Heart left ventricle (tissue), 16 donors: ENCODE measurements at regions not wholly inside any gene's neighbourhood (a gene's known extent, or its start where the extent isn't known, plus 50 kb on each side); places are given as distances from the start of the nearest gene placed in this dataset.
A peak's percentile ranks its signal among the peaks of the same experiment; 100 is the strongest.
"Not testable (repeated sequence)": the region's sequence is repeated elsewhere in the genome, so short reads cannot be mapped to it uniquely, and the experiment has no call there.

Source experiments
- ATAC-seq, 4 donors: fragments of 200-7000 bp; cut with Tn5 transposase; one replicate each; pipeline ENCODE4 v1.9.1; 2020 to 2022; ENCODE audit warnings: moderate library complexity in 4 of 4, mild to moderate bottlenecking in 3 of 4, moderate number of reproducible peaks in 1 of 4
- DNase-seq, 5 donors: peaks; one replicate each; pipeline ENCODE4 v3.0.0-alpha.2; 2020
- H3K27ac ChIP-seq, 12 donors: fragments of 200-600 bp; sonication (generic) in 4 of 12; one replicate each; pipeline versions ENCODE4 v1.5.0 to v1.8.0; 2016 to 2022; ENCODE audit warnings: mild to moderate bottlenecking in 2 of 12
- H3K27me3 ChIP-seq, 9 donors: fragments of 200-600 bp; sonication (generic) in 2 of 9; one replicate each; pipeline versions ENCODE4 v1.5.1 to v1.8.0; 2016 to 2022; ENCODE audit warnings: mild to moderate bottlenecking in 3 of 9
- H3K36me3 ChIP-seq, 9 donors: fragments of 200-600 bp; sonication (generic) in 2 of 9; one replicate each; pipeline versions ENCODE4 v1.5.0 to v1.8.0; 2018 to 2022; ENCODE audit warnings: mild to moderate bottlenecking in 2 of 9
- H3K4me1 ChIP-seq, 12 donors: fragments of 200-600 bp; sonication (generic) in 4 of 12; one replicate each; pipeline versions ENCODE4 v1.5.0 to v1.8.0; 2016 to 2022; ENCODE audit warnings: mild to moderate bottlenecking in 3 of 12
- H3K4me3 ChIP-seq, 12 donors: fragments of 200-600 bp; sonication (generic) in 4 of 12; one replicate each; pipeline versions ENCODE4 v1.5.0 to v1.8.0; 2017 to 2022; ENCODE audit warnings: mild to moderate bottlenecking in 9 of 12, moderate library complexity in 4 of 12
- H3K9me3 ChIP-seq, 12 donors: fragments of 200-600 bp; sonication (generic) in 4 of 12; one replicate each; pipeline versions ENCODE4 v1.5.0 to v1.8.0; 2016 to 2022; ENCODE audit warnings: mild to moderate bottlenecking in 1 of 12
- POLR2A ChIP-seq, 2 donors: fragments of 450-650 bp; IDR thresholded peaks; one replicate each; pipeline ENCODE4 v1.6.1; 2017; ENCODE audit warnings: antibody characterized with exemption in 2 of 2, mild to moderate bottlenecking in 2 of 2, moderate library complexity in 2 of 2
- WGBS, 4 donors: extraction: QIAGEN DNeasy Blood & Tissue Kit in 2 of 4; methylation state at CpG; one replicate each; pipeline versions ENCODE4 v1.1.5 to v1.1.7; 2013 to 2018; 5-methylcytosine and 5-hydroxymethylcytosine counted together
- intact Hi-C, 10 donors: fragments of 100-400 bp; cut with DNase I; formaldehyde crosslinking; loops; one replicate each; pipeline versions ENCODE4 v1.11.1 to v1.14.2; 2022
- TF ChIP-seq, protein P1 (sequence below), 12 donors: fragments of 200-600 bp; sonication (generic) in 4 of 12; IDR thresholded peaks; one replicate each; pipeline versions ENCODE4 v1.5.0 to v1.8.0; 2018 to 2022; ENCODE audit warnings: antibody characterized with exemption in 12 of 12, mild to moderate bottlenecking in 5 of 12
- donor health status: ischemic (EF 13 %, LVEDD 7.1; RV severe dilation, severe dysfunction).
- donor health status: healthy with polysubstance abuse.
- donor health status: DM: no; HTN: yes; CAD: no.
- donor health status: DM: no; HTN: no; CAD: no.
- donor health status: ischemic (EF 25% LVEDD 6.9; RV normal size, moderate dysfunction).
- donor health status: ischemic (EF 25% LVEDD 5.7; RV mildly dilated, moderate dysfunction).
- donor health status: healthy.
- donor health status: DM: yes; HTN: yes; CAD: no.
- donor health status: ischemic (EF 35%, LVEDD 5.7; RV mildly dilated, moderate dysfunction).
- donor health status: nonischemic (EF 11% LVEDD 7.7; RV severe dilation, severe dysfunction).
- donor health status: DM: yes; HTN: yes; CAD: no.
- donor health status: PGD.
- donor health status: ischemic (EF 29% LVEDD 5.4; RV normal size, mild dysfunction).
- donor health status: nonischemic (EF 23%, LVEDD 6.1; RV moderate dilation, normal function).

DNA sequence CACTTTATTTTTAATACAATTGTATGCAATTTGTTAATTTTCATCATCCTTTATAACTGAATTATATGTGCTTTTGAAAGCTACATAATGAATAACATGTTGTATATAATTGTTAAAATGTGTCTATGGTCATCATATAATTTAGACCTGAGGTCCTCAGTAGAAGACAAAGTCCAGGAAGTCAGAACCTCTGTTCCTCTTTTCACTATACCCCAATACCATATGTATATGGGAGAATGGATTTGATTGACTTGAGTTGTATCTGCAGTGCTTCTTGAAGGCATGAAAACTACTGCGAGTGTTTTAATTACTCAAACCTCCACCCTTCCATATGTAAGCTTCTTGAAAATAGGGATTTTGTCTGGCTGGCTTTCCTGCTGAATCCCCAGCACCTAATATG lies 140.7 kb upstream of the NEDD9 start:
- Histone ChIP-seq H3K4me3 (no peak overlapping the region), H3K27me3 (no peaks in the 10 kb centered on the region), H3K36me3 (no peaks in the 10 kb centered on the region), H3K9me3 (no peaks in the 10 kb centered on the region), H3K4me1 (peaks cover 0 to 82% (median 18%) of the 10 kb centered on the region in 12 donors), H3K27ac (no peak overlapping the region)
- TF ChIP-seq, protein P1, sequence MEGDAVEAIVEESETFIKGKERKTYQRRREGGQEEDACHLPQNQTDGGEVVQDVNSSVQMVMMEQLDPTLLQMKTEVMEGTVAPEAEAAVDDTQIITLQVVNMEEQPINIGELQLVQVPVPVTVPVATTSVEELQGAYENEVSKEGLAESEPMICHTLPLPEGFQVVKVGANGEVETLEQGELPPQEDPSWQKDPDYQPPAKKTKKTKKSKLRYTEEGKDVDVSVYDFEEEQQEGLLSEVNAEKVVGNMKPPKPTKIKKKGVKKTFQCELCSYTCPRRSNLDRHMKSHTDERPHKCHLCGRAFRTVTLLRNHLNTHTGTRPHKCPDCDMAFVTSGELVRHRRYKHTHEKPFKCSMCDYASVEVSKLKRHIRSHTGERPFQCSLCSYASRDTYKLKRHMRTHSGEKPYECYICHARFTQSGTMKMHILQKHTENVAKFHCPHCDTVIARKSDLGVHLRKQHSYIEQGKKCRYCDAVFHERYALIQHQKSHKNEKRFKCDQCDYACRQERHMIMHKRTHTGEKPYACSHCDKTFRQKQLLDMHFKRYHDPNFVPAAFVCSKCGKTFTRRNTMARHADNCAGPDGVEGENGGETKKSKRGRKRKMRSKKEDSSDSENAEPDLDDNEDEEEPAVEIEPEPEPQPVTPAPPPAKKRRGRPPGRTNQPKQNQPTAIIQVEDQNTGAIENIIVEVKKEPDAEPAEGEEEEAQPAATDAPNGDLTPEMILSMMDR (IDR thresholded peaks at IDR 0.05): no peak
- TF ChIP-seq POLR2A (IDR thresholded peaks at IDR 0.05): no peak
- no peak for DNase-seq
- no peak for ATAC-seq
- intact Hi-C loops: loop anchor here in 1 of 10 donors (5.0 kb wide), 1 partner anchor 119 kb away; no protein-coding TSS in a partner anchor
- 90 to 100% (median 94%) methylated on average over 1 of the region's 1 CpG for WGBS, 4 donors

- not testable (repeated sequence) for H3K36me3 ChIP-seq, DNase-seq, H3K27me3 ChIP-seq, H3K9me3 ChIP-seq, H3K4me3 ChIP-seq, ATAC-seq
- peaks cover 4 to 90% (median 27%) of the 10 kb centered on the region in 12 donors for H3K4me1 ChIP-seq
- intact Hi-C loops: loop anchor here in 1 of 10 donors (5.0 kb wide), 1 partner anchor 120 kb away; no protein-coding TSS in a partner anchor
- H3K27ac ChIP-seq: peak overlapping the region in 1 of 12 donors; percentile 2
These were observed 139.8 kb upstream of the NEDD9 start for GRCh38 chr6:11372186-11372790.

DNA sequence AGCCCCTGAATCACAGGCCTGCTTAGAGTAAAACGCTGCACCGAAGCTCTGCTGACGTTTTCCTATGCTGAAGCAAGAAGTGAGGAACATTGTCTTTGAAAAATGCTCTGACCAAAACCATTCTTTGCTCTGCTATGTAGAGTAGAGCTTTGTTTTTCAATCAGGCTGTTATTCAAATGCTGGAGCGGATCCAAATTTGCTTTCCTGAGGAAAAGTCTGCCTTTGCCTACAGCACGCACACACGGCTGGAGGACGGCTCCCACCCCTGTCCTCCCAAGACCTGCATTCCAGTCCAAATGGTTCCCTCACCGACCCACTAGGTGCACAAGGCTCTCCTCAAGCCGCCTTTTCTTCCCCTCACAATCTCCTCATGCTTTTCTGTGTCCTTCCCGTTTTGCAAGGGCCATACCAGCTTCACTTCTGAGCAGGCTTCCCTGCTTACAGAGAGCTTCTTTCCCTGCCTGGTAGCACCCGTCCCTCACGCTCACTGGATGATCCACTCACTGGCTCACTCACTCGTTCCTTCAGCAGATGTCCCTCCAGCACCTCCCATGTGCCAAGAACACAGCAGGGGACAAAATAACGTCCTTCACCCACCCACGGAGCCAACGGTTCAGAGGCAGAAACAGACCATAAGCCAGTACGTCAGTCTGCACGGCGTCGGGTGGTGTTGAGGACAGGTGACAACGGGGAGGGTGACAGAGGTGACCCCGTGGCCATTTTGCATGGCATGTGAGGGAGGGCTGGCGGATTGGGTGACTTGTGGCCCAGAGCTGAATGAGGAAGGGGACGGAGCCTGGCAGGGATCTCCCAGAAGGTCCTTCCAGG lies 137.9 kb upstream of the NEDD9 start:
- peaks cover 4 to 91% (median 34%) of the 10 kb centered on the region in 12 donors for H3K4me1 ChIP-seq
- WGBS, 4 donors: 66 to 75% (median 73%) methylated on average over 24 of the region's 24 CpGs
- H3K36me3 ChIP-seq: no peaks in the 10 kb centered on the region
- ATAC-seq (peak; percentile 35 to 76 (median 64)), DNase-seq (peak in 4 of 5 donors; percentile 43 to 67 (median 58))
- intact Hi-C loops: loop anchor here in 1 of 10 donors (5.0 kb wide), 1 partner anchor 122 kb away; no protein-coding TSS in a partner anchor
- peak overlapping the region; percentile 9 to 95 (median 86) for H3K27ac ChIP-seq
- no peaks in the 10 kb centered on the region for H3K27me3 ChIP-seq
- H3K4me3 ChIP-seq: no peak overlapping the region
- H3K9me3 ChIP-seq: no peaks in the 10 kb centered on the region
- TF ChIP-seq, protein P1 (IDR thresholded peaks at IDR 0.05): peak in 1 of 12 donors; percentile 4
- TF ChIP-seq POLR2A (IDR thresholded peaks at IDR 0.05): peak in 1 of 2 donors; percentile 30

DNA sequence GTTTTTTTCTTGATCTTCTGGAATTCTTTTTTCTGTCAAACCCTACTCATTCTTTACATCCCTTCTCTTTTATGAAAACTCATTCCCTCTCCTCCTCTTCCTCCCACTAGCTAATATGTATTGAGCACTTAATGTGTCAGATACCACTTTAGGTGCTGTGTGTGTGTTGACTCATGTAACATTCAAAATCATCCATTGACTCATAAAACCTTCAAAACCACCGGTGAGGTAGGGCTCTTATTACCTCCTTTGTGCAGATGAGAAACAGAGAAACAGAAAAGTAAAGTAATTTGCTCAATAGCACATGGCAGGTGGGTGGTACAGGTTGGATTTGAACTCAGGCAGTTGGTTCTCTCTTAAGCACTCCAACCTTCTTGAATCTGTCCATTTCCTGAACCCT lies 136.3 kb upstream of the NEDD9 start:
- intact Hi-C loops: loop anchor here in 6 of 10 donors (5.0 to 10.0 kb wide), 7 partner anchors 54 to 154 kb away; partner anchors contain the start of gene NEDD9 (in 2 of the 6)
- Histone ChIP-seq H3K27ac (peak overlapping the region; percentile 9 to 95 (median 86)), H3K4me1 (peaks cover 4 to 91% (median 40%) of the 10 kb centered on the region in 12 donors), H3K4me3 (no peak overlapping the region), H3K27me3 (no peaks in the 10 kb centered on the region), H3K36me3 (no peaks in the 10 kb centered on the region), H3K9me3 (no peaks in the 10 kb centered on the region)
- WGBS, 4 donors: 92 to 100% (median 96%) methylated on average over 1 of the region's 1 CpG
- no peak for DNase-seq
- no peak for ATAC-seq
- TF ChIP-seq, protein P1 (IDR thresholded peaks at IDR 0.05): no peak
- TF ChIP-seq POLR2A (IDR thresholded peaks at IDR 0.05): no peak
